Non-pigmented ciliary epithelial cell (primary cell): ENCODE measurements at regions not wholly inside any gene's neighbourhood (a gene's known extent, or its start where the extent isn't known, plus 50 kb on each side); places are given as distances from the start of the nearest gene placed in this dataset.

Source experiments
- DNase-seq: peaks from one replicate; pipeline ENCODE4 v3.0.0-alpha.2; 2010; ENCODE audit warnings: low read depth

DNA sequence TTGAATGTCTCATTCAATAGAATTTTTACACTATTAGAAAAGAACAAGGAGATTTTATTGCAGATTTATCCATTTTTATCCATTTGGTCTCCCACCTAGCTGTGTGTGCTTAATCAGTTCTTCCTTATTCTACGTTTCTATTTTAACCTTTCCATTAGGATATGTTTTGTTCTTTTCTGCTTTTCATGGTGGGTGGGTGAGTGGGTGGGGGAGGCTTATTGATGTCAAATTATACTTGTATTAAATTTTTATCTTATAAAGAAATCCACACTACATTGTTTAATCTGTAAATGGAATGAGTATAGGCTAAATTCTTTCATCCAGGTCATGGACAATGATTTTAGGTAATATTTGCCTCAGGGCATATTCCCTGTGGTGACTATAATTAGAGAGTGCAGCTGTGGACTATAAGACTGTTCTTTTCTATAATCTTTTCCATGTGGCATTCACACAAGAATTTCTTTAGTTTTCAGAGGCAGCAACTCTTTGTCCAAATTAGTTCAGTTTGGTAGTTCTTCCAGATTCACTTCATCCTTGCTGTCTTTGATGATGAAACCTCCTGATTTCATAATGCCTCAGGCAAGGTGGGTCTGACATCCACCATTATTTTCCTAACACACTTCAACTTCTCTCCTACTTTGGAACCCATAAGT is 2451.8 kb downstream of the PCDH7 start:
- DNase-seq: no peak

DNA sequence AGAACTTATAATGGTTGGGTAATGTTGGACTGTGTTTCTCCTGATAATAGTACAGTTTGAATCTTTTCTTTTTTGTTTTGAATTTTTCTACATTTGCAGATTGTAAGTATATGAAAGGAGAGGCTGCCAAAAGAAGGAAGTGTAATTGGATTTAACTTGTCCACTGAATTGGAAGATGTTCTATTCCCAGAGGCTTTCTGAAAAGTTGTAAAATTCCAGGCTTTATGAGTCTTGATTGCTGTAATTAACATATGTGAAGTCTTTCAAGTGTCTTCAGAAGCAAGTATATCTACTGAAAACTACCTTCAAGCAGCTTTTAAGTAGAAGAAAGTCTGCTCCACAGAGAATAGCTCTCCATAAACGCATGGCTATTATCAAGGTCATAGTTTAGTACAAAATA is 2456.4 kb downstream of the PCDH7 start:
- no peak for DNase-seq

DNA sequence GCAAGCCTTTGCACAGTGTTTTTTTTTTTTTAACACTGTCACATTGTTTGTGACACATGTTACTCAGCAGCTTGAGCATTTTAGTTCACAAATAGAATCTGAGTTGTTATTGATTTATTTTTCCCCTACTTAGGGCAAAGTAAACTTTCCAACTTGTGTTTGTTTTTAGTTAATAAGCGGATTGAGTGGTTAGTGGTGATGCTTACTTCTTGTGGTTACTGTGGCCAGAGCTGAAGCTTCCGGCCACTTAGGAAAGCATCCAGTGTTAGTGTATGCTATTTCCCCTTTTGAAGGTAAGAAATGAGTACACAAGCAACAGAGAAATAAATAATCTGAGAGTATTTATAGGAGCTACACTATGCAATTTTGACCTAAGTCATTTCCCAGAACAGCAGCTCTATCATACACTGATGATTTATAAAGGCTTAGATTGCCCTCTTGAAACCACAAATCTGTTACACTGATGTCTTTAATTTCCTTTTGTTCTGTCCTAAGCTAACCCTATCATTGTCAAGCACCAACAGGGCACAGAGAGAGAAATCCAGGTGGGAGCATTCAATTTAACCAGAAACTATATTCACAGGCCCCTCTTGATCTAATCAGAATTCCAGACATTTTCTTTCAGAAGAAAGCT is 2464.6 kb downstream of the PCDH7 start:
- no peak for DNase-seq

GRCh38 chr4:33187035-33187434 is 2466.9 kb downstream of the PCDH7 start:
- DNase-seq: no peak

- no peak for DNase-seq
Measured at GRCh38 chr4:33188733-33189132, 2468.6 kb downstream of the PCDH7 start.

DNA sequence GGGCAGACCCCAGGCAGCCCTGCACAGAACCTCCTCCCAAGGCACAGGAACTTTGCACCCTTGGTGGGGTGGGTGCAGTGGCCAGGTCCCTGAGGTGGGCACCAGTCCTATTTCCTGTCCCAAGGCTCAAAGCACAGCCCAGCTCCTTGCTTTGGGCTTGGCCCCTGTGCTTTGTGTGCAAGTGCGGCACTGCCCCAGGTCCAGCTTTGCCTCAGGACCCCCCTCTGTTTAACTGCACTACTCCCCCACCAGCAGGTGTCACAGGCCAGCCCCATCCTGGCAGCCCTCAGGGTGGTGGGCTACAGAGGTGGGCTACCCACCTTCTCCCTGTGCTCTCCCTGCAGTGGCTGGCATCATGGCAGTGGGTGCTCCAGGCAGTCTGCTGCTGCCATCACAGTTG is 2469.0 kb downstream of the PCDH7 start:
- no peak for DNase-seq

DNA sequence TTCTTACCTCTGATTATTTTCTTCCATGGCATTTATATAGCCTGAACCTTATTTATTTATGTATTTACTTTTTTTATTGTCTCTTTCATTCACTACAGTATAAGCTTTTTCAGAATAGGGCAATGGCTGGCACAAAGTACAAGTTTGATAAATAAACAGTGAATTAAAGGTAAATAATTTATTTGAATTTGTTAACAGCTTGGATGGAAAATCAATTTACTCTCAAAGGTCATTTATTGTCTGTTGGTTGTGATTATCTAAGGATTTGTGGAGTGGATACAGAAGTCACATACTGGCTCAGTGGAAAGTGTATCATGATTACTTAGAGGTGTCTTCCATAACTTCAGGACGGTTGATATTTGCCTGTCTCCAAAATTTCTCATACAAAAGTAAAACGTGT is 2472.9 kb downstream of the PCDH7 start:
- DNase-seq: no peak

GRCh38 chr4:33200377-33200776 is 2480.2 kb downstream of the PCDH7 start:
- DNase-seq: no peak

- DNase-seq: no peak
Measured at GRCh38 chr4:33218238-33218637, 2498.1 kb downstream of the PCDH7 start.

DNA sequence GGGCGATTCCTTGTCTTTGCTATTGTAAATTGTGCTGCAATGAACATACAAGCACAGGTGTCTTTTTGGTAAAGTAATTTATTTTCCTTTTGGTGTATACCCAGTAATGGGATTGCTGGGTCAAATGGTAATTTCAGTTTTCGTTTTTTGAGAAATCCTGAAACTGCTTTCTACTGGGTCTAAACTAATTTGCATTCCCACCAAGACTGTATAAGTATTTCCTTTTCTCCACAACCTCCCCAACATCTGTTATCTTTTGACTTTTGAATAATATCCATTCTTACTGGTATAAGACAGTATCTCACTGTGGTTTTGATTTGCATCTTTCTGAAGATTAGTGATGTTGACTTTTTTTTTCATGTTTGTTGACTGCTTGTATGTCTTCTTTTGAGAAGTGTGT is 2506.0 kb downstream of the PCDH7 start:
- DNase-seq: no peak

GRCh38 chr4:33226783-33227182 is 2506.6 kb downstream of the PCDH7 start:
- no peak for DNase-seq

DNA sequence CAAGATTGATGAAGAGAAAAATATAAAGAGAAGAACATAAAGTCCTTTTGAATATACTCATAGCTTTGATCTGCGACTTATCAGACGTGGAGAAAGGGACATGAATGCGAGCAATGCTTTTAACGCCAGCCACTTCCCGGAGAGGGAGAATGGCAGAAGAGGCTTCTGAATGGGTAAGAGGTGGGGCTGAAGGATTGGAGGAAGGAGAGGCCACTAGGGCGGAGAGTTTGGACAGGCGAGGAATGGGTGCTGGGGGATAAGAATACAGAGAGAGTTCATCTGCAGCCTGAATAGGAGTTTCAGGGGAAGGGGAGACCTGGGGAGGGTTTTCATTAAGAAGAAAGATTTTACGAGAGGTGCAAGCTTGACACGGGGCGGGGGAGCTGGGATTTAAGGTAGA is 2534.9 kb downstream of the PCDH7 start:
- no peak for DNase-seq

DNA sequence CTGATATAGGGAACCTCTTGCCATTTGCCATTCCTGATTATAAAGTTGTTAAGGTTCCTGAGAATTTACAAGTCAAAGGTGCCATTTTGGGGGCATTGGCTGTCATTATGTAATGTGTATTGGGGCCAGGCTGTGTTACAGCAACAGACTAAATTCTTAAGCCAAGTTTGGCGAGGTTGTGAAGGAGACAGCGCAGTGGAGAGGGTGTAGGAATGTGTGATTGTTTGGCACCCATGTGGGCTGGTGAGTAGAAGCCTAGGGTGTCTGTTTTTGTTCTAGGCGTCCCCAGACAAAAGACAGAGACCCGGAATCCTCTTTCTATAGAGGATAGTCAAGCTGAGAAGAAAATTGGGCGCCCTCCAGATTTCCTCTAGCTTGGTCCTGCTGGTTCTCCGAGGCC is 2535.3 kb downstream of the PCDH7 start:
- no peak for DNase-seq

- DNase-seq: peak; percentile 47
Measured at GRCh38 chr4:33262824-33263223, 2542.7 kb downstream of the PCDH7 start.

DNA sequence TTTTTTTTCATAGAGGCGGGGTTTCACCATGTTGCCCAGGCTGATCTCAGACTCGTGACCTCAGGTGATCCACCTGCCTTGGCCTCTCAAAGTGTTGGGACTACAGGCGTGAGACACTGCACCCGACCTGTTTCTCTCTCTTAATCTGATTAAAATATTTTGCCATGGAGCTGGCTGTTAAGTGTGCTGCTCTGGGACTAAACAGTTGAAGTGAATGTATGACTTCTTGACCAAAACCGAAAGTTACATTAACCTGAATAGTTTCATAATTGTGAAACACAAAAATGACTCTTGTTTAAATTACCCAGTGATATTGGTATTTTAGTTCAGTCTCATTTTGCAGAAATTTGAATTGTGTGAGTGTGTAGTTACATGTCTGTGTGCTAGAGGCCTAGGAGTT is 2548.6 kb downstream of the PCDH7 start:
- no peak for DNase-seq

- DNase-seq: no peak
Measured at GRCh38 chr4:33270403-33270802, 2550.2 kb downstream of the PCDH7 start.

DNA sequence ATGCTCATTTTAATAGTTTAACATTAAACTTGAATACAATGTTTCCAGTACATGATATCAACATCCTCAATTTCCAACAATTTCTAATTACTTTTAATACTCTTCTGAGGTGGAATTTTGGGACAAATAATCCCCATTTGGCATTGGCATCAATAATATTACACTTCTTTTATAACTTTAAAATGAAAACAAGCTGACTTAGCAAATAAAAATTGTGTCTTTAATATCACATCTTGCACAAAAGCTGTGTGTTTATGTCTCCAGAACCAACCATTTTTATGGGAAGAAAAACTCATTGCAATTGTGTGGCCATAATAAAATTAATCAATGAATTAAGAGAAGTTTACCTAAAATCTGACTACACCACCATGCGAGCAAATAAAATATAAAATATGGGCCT is 2552.6 kb downstream of the PCDH7 start:
- DNase-seq: no peak

- DNase-seq: no peak
Measured at GRCh38 chr4:33283818-33284217, 2563.6 kb downstream of the PCDH7 start.

- DNase-seq: no peak
Measured at GRCh38 chr4:33296876-33297455, 2576.8 kb downstream of the PCDH7 start.

DNA sequence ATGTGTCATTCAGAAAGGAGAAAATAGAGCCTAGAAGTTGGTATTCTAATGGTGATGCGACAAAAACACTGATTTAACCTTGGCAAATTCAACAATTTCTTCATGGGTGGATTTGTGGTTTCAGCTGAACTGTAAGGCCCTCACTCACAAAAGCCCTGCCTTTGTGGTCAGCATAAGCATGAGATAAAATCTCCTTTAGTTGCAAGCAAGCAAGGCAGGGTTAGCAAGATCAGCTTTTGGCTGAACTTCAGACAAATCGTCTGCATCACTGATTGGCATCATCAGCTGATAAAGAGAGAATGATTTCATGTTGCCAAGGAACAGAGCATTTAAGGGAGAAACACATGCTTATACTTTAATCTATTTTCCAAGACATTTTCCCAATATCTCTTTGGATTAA is 2582.2 kb downstream of the PCDH7 start:
- DNase-seq: peak; percentile 34

DNA sequence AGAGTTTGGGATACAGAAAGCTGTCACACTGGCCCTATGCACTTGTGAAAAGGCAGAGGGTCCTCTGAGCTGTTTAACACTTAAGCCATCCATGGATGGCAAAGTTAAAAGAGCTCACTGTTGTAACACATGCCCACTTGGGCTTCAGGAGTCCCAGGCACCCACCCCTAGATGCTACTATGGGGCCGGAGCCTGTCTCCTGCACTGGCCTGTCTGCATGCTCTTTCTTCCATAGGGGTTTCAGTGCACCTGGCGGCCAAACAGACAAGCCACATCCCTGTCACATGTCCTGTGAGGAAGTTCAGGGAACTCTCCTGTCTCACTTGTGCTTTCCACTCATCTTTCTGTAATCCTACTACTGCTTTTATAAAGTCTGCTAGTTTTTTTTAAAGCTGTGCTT is 2586.0 kb downstream of the PCDH7 start:
- DNase-seq: no peak

GRCh38 chr4:33316033-33316432 is 2595.9 kb downstream of the PCDH7 start:
- DNase-seq: no peak

DNA sequence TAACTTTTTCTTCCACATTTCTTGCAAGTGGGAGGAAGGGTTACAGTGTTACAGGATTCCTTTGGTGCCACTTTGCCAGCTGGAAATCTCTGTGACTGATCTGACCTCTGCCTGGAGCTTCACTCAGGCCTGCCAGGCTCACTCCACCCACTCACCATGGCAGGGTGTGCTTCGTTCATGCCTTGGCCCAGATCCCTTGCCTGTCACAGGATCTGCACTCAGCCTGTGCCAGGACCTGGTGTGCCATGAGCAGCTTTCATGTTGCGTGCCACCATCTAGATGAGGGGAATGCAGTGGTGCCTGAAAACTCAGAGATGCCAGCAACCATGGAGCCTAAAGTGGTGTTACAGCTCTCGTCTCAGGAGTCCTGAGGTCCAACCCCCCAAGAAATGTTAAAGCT is 2596.4 kb downstream of the PCDH7 start:
- no peak for DNase-seq

- DNase-seq: no peak
Measured at GRCh38 chr4:33323393-33323792, 2603.2 kb downstream of the PCDH7 start.
